GM19023 (cell line): ENCODE measurements at regions not wholly inside any gene's neighbourhood (a gene's known extent, or its start where the extent isn't known, plus 50 kb on each side); places are given as distances from the start of the nearest gene placed in this dataset.

ENCODE experiments used
- ATAC-seq: cut with Tn5 transposase; IDR thresholded peaks from one replicate; pipeline ENCODE4 v1.9.1; 2021; ENCODE audit warnings: mild to moderate bottlenecking, moderate library complexity; ENCODE audit not compliant: unreplicated experiment

DNA sequence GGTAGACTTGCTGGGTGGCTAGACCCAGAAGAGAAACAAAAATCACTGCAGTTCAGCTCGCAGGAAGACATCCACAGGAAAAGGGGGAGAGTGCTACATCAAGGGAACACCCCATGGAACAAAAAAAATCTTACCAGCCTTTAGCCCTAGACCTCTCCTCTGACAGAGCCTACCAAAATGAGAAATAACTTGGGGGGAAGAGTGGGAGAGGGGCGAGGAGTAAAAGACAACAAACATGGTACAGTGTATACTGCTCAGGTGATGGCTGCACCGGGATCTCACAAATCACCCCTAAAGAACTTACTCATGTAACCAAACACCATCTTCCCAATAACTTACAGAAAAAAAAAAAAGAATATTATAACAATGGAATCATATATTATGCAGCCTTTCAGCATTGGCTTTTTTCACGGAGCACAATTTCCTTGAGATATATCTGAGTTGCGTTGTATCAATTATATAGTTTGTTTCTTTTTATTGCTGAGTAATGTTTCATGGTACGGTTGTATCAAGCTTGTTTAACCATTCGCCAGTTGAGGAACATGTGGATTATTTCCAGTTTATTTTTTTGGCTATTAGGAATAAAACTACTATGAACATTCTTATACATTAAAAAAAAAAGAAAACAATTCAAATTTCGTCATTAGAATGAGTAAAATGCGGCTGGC is 90.9 kb downstream of the ZNF280B start:
- no peak for ATAC-seq

DNA sequence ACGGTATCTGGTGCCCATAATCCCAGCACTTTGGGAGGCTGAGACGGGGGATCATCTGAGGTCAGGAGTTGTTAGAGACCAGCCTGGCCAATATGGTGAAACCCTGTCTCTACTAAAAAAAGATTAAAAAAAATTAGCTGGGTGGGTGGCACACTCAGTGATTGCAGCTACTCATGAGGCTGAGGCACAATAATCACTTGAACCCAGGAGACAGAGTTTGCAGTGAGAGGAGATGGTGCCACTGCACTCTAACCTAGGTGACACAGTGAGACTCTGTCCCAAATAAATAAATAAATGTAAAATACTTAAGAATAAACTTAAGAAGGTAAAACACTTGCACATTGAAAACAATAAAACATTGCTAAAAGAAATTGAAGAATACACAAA is 90.4 kb downstream of the ZNF280B start:
- no peak for ATAC-seq

DNA sequence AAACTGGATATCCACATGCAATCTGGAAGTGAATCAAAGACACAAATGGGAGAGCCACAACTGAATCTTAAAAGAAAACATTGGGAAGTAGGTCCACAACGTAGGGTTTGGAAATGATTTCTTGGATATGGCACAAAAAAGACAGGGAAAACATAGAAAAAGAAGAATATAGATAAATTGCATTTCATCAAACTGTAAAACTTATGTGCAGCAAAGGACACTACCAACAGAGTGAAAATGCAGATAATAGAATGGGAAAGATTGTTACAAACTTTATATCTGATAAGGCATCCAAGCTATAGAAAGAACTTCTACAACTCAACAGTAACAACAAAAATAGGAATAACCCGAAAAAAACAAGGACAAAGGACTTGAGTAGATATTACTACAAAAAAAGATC is 89.6 kb downstream of the ZNF280B start:
- ATAC-seq = no peak

DNA sequence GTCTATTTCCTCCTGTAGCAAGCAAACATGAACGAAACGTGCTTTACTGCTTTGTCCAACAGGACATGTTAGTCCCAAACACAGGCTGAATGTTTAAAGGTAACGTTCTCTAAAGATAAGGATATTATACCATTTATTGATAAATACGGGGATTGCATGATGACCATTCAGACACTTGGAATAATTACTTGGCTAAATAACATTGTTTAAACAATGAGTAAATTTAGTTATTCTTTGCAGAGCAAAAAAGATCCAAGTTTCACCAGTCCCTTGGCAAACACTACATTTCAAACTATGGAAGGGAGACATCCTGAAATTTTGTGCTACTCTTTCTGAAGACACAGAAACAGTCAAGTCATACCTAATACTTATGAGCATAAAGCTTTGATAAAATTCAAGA is 88.0 kb downstream of the ZNF280B start:
- ATAC-seq = no peak

DNA sequence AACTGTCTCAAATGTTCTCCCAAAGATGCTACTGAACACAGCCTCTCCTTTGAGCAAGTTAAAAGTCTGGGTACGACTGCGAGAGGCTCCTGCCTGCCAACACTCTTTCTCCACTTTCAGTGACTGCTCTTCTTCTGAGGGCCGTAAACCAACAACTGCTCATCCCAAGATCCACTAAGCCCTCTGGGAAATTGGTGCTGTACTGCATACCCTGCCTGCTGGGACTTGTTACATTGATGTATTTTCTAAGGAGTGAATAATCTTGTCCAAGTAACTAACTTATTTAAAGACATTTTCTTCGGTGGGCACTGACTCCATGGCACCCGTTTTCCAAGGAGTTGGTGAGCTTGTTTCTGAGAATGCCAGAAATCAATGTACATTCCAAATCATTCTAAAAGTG is 87.2 kb downstream of the ZNF280B start:
- no peak for ATAC-seq

DNA sequence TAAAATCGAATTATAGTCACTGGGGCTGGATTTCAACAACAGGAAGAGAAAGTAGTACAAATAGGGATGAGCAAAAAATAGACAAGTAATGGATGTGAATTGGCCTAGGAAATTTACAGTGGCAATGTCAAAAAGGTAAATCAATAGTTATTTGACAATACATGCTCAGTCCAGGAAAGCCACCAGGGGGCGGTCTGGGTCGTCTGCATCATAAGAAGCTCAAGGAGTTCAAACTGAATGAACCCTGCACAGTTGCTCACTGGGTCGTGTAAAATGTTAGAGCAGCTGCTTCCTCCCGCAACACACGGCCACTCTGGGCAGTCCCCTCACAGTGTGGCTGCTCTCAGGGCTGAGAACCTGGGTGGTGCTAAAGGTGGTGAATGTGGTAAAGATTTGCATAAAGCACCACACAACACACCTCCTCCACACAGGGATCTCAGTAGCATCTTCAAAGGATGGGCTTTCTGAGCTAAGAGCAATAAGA is 85.9 kb downstream of the ZNF280B start:
- peak; percentile 95 for ATAC-seq

DNA sequence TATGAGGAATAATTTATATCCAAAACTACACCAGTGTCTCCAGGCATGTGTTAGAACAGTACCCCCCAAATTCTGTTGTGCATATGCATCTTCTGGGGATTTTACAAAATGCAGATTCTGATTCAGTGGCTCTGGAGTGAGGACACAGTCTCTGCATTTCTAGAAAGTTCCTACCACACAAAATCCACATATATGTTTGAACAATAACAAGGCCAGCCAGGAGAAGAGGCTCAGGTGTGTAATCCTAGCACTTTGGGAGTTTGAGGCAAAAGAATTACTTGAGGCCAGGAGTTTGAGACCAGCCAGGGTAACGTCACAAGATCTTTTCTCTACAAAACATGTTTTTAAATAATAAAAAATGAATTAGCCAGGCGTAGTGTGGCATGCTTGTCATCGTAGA is 84.9 kb downstream of the ZNF280B start:
- ATAC-seq = no peak

DNA sequence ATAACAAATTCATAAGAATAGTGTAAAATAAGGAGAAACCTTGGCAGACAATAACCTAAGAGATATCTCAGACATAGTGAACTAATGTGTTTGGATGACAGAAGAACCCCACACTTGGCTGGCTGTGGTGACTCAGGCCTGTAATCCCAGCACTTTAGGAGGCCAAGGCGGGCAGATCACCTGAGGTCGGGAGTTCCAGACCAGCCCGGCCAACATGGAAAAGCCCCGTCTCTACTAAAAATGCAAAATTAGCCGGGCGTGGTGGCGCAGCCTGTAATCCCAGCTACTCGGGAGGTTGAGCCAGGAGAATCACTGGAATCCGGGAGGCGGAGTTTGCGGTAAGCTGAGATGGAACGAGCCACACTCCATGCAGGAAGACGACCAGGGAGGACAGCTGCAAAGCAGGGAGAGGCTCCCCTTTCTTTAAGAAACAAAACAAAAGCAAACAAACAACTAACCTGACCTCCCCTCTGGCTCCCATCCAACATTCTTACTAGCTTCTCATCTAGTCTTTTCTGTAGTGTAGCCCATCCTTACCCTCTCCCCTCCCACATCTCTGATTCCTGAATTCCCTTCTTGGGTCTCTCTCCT is 84.2 kb downstream of the ZNF280B start:
- no peak for ATAC-seq

DNA sequence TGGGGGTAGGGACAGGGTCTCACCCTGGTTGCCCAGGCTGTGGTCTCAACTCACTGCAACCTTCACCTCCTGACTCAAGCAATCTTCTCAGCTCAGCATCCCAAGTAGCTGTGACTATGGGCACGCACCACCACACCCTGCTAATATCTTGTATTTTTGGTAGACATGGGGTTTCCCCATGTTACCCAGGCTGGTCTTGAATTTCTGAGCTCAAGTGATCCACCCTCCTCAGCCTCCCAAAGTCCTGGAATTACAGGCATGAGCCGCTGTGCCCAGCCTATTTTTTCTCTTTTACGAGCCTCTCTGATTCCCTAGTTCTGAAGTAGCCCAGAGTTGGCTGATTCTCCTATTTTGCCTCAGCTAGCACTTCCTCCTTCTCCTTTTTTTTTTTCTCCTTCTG is 83.6 kb downstream of the ZNF280B start:
- no peak for ATAC-seq

DNA sequence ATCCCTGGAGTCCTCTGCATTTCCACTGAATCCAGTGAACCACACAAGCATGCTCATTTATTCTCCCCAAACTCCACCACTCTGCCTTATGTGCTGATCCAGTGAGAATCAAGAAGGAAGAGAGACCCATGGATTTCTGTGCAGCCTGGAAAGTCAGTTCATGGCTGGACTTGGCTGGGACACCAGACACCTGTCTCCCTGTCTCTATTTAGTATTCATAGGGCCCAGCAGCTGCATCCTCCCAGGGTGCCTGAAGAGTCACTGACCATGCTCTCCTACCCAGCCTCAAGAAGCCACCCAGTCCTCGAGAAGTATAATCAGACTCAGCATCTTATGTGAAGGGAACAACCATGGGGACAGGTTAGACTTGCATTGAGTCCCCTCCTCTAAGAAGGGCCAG is 83.2 kb downstream of the ZNF280B start:
- ATAC-seq = no peak

DNA sequence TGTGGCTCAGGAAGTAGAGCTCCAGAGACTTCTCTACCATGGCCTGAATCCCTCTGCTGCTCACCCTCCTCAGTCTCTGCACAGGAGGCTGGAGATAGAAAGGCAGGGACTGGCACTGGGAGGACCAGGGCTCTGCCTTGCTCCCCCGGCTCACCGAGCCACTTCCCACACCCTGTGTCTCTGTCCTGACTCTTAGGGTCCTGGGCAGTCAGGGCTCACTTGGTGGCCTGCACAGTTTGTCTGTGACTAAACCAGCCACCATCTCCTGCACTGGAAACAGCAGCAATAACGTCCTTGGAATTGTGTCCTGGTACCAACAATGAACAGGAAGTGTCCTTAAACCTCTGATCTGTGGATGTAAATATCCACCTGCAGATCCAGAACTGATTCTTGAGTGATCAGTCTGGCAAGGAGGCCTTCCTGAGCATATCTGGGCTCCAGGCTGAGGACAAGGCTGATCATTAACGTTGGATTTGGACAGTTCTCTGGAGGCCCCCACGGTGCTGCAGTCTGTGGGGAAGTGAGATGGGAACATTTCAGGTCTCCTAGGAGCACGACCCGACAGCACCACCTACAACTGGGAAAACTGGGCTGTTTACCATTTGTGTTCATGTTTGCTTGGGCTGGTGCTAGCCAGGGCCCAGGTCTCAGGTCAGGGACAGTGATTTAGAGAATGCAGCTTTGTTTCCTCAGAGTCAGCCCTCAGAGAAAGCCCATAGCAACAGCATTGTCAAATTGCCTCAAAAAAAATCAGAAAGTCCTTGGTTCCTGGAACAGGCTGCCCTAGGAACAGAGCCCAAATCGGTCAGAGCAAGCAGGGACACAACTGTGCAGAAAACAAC is 82.5 kb downstream of the ZNF280B start:
- ATAC-seq = no peak

DNA sequence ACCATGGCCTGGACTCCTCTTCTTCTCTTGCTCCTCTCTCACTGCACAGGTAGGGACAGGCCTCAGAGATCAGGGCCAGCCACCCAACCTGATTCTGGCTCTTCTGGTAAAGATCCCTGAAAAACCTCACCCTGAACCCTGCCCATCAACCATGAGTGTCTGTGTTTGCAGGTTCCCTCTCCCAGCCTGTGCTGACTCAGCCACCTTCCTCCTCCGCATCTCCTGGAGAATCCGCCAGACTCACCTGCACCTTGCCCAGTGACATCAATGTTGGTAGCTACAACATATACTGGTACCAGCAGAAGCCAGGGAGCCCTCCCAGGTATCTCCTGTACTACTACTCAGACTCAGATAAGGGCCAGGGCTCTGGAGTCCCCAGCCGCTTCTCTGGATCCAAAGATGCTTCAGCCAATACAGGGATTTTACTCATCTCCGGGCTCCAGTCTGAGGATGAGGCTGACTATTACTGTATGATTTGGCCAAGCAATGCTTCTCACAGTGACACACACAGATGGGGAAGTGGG is 80.9 kb downstream of the ZNF280B start:
- ATAC-seq = no peak

DNA sequence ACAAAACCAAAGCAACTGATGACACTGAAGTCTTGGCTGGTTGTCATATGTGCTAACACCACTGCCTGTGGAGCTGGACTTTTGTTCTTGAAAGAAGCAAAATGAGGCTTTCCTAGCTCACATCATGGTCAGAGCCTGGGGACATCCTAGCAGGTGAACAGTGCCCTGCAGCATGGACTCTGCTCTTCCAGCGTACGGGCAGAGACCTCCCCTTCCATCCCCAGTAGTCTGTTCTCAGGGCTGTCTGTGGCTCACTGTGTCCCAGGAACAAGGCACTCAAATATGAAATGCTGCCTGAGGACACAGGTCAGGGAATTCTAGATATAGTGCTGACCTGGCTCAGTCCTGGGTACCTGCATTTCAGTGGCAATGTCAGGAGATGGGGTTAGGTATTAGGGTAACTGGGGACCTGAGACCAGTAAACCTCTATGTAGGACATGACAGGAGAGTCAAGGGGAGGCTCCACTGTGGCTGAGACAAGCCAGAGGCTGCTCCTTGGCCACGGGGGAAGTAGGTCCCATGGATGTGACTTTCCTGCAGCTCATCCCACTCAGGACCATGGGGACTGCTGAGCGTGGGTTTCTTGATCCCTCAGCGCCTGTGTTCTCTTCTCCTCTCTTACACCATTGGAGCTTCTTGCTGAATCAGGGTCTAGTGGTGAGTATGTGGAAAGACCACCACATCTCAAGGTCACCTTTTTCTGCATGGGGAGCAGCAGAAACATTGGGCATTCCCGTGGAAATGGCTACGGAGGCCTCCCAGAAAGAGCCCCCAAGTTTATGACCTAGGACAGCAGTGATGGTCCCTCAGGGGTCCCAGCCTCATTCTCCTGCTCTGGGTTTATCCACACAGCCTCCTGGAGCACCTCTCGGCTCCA is 80.1 kb downstream of the ZNF280B start:
- no peak for ATAC-seq

DNA sequence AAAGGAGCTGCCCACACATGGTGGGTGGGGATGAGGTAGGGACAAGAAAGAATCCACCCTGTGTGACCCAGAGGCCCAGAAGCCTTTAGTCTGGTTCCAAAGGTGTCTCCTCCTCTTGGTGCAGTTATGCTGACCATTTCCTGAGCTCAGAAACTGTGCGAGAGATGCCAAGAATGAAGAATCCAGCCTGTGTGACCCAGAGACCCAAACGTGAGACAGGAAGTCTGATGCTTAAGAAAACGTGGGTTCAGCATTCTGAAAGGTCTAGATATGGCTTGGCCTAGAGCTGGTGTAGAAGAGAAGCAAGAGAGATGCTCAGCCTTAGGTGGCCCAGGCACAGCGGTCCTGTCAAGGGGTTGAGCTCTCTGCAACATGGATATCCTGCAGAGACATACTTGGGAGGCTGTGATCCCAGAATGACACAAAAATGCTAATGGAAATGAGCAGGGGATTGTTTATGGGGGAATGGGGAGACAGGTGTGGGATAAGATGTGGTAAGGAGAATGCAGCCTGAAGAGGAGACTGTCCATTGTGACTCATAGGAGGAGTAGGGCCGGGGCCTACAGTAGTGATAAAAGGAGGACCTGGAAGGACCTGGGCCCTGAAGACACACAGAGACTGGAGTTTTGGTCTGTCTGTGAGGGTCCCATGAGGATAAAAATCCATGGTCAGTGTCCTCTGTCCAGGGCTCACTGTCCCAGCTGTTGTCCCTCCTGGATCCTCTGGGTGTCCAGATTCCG is 79.0 kb downstream of the ZNF280B start:
- no peak for ATAC-seq

DNA sequence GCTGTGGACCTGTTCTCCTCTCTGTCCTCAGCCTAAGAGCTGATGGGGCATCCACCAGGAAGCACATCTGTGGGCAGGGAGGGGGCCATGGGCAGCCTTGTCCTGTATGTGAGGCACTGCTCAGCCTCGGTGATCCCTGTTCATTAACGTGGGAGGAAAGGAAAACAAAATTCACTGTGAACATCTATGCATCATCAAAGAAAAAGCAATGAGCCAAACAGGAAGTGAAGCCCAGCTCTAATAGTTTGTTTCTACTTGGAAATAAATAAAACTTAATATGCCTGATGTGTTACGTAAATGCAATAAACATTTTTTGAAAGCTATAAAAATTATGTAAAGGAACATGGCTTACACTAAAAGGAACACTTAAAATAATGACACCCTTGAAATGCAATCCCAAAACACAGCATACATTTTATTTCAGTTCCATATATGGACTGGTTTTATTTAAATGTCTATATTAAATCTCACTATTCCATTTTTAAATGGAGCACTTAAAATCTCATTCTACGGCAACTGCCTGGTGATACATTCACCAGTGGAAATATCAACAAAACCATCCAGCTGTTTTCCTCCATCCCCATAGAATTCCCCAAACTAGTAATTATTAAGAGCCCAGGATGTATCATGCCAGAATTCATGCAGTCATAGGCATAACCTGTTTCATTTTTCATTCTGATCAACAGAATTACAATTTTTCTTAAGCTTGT is 78.3 kb downstream of the ZNF280B start:
- ATAC-seq = no peak

DNA sequence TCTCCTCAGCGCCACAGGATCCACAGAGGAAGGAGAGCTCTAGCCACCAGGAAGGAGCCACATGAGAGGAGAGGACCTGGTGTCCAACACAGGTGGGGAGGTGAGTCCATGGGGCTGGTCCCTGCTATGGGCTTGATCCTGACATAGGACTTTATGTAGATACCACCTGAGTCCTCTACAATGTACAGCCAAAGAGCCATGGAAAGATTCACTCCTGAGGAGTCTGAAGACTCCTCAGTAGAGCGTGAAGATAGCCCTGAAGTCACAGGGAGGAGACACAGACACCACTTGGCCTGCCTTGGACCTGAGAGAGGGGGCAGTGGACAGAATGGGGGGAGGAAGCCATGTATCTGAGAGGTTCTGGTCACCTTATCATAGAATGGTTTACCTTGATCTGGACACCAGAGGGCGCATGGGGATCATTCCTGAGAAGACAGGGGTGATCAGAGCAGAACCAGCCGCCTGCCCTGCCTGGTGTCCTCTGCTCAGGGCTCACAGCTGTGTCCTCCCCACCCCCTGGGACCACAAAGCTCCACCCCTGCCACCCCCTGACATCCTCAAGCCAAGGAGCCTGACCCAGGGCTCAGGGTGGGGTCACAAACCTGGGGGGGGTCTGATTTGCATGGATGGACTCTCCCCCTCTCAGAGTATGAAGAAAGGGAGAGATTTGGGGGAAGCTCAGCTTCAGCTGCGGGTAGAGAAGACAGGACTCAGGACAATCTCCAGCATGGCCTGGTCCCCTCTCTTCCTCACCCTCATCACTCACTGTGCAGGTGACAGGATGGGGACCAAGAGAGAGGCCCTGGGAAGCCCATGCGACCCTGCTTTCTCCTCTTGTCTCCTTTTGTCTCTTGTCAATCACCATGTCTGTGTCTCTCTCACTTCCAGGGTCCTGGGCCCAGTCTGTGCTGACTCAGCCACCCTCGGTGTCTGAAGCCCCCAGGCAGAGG is 77.0 kb downstream of the ZNF280B start:
- ATAC-seq = no peak

DNA sequence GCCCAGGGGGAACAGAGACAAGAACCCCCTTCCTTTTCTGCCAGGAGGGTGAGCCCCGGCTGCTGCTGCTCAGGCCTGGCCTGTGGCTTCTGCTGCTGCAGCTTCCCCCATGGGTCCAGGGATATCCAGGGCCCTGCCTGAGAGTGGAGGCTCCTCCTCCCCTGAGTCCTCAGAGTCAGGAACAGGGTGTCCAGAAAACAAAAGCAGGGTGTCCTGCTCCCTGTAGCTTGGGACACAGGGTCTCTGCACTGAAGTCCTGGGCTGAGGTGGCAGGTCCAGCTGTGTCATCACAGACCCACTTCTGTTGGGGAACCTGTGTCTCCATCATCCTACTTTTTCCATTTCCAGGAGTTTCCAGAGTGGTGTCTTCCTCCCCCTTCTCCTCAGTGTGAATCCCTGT is 76.1 kb downstream of the ZNF280B start:
- ATAC-seq = no peak

DNA sequence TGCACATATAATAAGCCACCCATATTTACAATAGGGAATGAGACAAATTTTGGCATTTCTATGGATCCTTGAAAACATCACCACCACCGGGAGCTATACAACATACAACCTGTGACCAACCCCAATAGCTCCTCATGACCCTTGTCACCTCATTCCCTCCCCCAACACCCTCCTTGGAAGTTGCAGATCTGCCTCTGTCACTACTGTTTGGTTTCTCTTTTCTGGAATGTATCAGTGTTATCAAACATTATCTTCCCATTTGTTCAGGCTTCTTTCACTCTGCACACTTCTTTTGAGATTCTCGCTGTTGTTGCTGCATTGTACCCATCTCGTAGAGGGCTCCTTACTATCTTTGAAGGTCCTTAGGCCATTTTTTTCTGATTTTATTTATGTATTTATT is 75.6 kb downstream of the ZNF280B start:
- ATAC-seq = no peak
